Astrocyte of the cerebellum (primary cell): ENCODE measurements at regions not wholly inside any gene's neighbourhood (a gene's known extent, or its start where the extent isn't known, plus 50 kb on each side); places are given as distances from the start of the nearest gene placed in this dataset.

Experiments used
- DNase-seq: peaks from one replicate; pipeline ENCODE4 v3.0.0-alpha.2; 2011; ENCODE audit warnings: low read depth
- H3K4me3 ChIP-seq: 2 replicates; pipeline ENCODE4 v1.5.1; 2011; ENCODE audit warnings: mild to moderate bottlenecking, low read depth, low read length, moderate library complexity
- in situ Hi-C: cut with HindIII; loops from 2 replicates; pipeline ENCODE4 v1.10.0; 2017; ENCODE audit warnings: low sequenced_read_pairs
- TF ChIP-seq, protein P1 (sequence below): IDR thresholded peaks from 2 replicates; pipeline ENCODE4 v1.5.1; 2012; ENCODE audit warnings: low read length, low read depth, moderate library complexity, mild to moderate bottlenecking; ENCODE audit errors: missing control alignments

DNA sequence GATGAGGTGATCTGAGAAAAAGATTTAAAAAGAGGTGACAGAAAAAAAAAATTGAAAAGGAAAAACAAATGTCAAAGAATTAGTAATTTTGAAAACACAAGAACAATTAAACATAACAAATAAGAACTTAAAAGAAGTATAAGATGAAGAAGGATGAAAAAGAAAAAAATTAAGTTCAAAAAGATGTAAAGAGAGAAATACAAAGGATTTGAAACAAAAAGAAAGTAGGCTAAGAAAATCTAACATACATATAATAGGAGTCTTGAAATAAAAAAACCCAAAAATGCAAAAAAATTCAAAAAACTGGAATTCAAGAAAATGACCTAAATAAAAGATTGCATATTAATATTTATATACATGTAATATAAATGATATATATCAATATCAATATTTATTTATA, 949.2 kb downstream of the MCTP2 start:
- in situ Hi-C loops: no loop called here
- no peak for DNase-seq
- no peak overlapping the region for H3K4me3 ChIP-seq
- TF ChIP-seq, protein P1, sequence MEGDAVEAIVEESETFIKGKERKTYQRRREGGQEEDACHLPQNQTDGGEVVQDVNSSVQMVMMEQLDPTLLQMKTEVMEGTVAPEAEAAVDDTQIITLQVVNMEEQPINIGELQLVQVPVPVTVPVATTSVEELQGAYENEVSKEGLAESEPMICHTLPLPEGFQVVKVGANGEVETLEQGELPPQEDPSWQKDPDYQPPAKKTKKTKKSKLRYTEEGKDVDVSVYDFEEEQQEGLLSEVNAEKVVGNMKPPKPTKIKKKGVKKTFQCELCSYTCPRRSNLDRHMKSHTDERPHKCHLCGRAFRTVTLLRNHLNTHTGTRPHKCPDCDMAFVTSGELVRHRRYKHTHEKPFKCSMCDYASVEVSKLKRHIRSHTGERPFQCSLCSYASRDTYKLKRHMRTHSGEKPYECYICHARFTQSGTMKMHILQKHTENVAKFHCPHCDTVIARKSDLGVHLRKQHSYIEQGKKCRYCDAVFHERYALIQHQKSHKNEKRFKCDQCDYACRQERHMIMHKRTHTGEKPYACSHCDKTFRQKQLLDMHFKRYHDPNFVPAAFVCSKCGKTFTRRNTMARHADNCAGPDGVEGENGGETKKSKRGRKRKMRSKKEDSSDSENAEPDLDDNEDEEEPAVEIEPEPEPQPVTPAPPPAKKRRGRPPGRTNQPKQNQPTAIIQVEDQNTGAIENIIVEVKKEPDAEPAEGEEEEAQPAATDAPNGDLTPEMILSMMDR: no peak

DNA sequence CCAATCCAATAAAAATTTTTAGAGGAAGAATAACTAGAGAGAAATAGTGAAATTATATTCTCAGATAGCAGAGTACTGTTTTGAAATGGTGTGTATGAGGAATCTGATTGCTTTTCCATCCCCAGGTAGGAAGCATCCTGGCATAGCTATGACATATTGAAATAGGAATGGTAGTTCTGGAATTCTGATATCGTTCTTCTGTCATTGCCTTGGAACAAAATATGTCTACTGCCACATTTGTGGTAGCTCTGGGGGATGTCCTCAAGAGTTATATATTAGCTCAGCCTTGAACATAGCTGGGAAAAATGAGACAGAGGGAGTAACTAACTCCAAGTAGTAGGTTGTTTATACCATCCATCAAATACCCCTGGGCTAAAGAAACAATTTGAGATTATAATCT, 950.7 kb downstream of the MCTP2 start:
- in situ Hi-C loops: no loop called here
- no peak overlapping the region for H3K4me3 ChIP-seq
- DNase-seq: no peak
- TF ChIP-seq, protein P1: no peak

- no peak for DNase-seq
- H3K4me3 ChIP-seq: no peak overlapping the region
- TF ChIP-seq, protein P1: no peak
- in situ Hi-C loops: no loop called here
These were observed 961.6 kb downstream of the MCTP2 start for GRCh38 chr15:95192923-95193322.

GRCh38 chr15:95194746-95195145, 963.4 kb downstream of the MCTP2 start:
- TF ChIP-seq, protein P1: no peak
- H3K4me3 ChIP-seq: no peak overlapping the region
- no peak for DNase-seq
- in situ Hi-C loops: no loop called here

GRCh38 chr15:95196176-95196915, 965.0 kb downstream of the MCTP2 start:
- in situ Hi-C loops: no loop called here
- TF ChIP-seq, protein P1: no peak
- DNase-seq: no peak
- no peak overlapping the region for H3K4me3 ChIP-seq

- no peak for DNase-seq
- H3K4me3 ChIP-seq: no peak overlapping the region
- in situ Hi-C loops: no loop called here
- TF ChIP-seq, protein P1: no peak
These were observed 971.4 kb downstream of the MCTP2 start for GRCh38 chr15:95202569-95203349.
